ENCODE measurements at regions not wholly inside any gene's neighbourhood (a gene's known extent, or its start where the extent isn't known, plus 50 kb on each side); places are given as distances from the start of the nearest gene placed in this dataset.
A peak's percentile ranks its signal among the peaks of the same experiment; 100 is the strongest.

GRCh38 chr13:111572956-111573761 is 252.7 kb downstream of the TEX29 start:
- peaks cover 15% of the 10 kb centered on the region for H3K9me3 ChIP-seq
- H3K4me1 ChIP-seq (ENCODE audit: low read depth): no peaks in the 10 kb centered on the region
- DNase-seq (peak in 2 of 3 donors; percentile 10 to 36), ATAC-seq (peak; percentile 34)
- intact Hi-C loops (cut with DNase I, micrococcal nuclease): no loop called here
- H3K4me3 ChIP-seq: no peak overlapping the region
- no peaks in the 10 kb centered on the region for H3K36me3 ChIP-seq (ENCODE audit: low read depth)
- no peak for TF ChIP-seq CTCF (IDR thresholded peaks at IDR 0.05)

- intact Hi-C loops (cut with DNase I, micrococcal nuclease): no loop called here
- H3K4me3 ChIP-seq: no peak overlapping the region
- ATAC-seq: no peak
Observed at GRCh38 chr13:111573801-111574200, 253.4 kb downstream of the TEX29 start.

DNA sequence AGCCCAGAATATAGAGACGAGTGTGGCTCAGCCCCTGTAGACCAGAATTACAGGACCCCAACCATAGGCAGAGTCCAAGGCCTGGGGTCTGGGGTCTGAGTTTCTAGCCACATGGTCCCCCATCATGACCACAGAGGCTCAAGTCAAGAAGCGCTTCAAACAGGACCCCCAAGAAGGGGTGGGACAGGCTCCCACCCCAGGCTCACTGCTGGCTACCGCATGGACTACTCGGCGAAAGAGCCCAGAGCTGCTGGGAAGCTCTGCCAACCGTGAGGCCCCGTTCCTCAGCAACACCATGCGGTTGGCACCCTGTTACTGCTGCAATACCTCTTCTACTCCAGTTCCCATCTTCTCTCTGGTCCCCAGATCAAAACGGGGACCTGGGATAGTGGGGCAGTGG is 254.8 kb downstream of the TEX29 start:
- Histone ChIP-seq H3K9me3 (peaks cover 15% of the 10 kb centered on the region), H3K4me1 (ENCODE audit: low read depth) (no peaks in the 10 kb centered on the region), H3K4me3 (no peak overlapping the region), H3K36me3 (ENCODE audit: low read depth) (no peaks in the 10 kb centered on the region)
- intact Hi-C loops (cut with DNase I, micrococcal nuclease): no loop called here
- ATAC-seq (no peak), DNase-seq (no peak)
- TF ChIP-seq CTCF (IDR thresholded peaks at IDR 0.05): no peak

More at GRCh38 chr13:111573801-111574200, 253.4 kb downstream of the TEX29 start:
- H3K9me3 ChIP-seq: peaks cover 15% of the 10 kb centered on the region
- no peak for TF ChIP-seq CTCF (IDR thresholded peaks at IDR 0.05)
- DNase-seq: no peak
- no peaks in the 10 kb centered on the region for H3K4me1 ChIP-seq (ENCODE audit: low read depth)
- no peaks in the 10 kb centered on the region for H3K36me3 ChIP-seq (ENCODE audit: low read depth)

GRCh38 chr13:111575719-111576118 is 255.3 kb downstream of the TEX29 start:
- Histone ChIP-seq H3K4me1 (ENCODE audit: low read depth) (no peaks in the 10 kb centered on the region), H3K36me3 (ENCODE audit: low read depth) (no peaks in the 10 kb centered on the region), H3K4me3 (no peak overlapping the region), H3K9me3 (peaks cover 15% of the 10 kb centered on the region)
- intact Hi-C loops (cut with DNase I, micrococcal nuclease): no loop called here
- ATAC-seq (no peak), DNase-seq (no peak)
- TF ChIP-seq CTCF (IDR thresholded peaks at IDR 0.05): no peak

DNA sequence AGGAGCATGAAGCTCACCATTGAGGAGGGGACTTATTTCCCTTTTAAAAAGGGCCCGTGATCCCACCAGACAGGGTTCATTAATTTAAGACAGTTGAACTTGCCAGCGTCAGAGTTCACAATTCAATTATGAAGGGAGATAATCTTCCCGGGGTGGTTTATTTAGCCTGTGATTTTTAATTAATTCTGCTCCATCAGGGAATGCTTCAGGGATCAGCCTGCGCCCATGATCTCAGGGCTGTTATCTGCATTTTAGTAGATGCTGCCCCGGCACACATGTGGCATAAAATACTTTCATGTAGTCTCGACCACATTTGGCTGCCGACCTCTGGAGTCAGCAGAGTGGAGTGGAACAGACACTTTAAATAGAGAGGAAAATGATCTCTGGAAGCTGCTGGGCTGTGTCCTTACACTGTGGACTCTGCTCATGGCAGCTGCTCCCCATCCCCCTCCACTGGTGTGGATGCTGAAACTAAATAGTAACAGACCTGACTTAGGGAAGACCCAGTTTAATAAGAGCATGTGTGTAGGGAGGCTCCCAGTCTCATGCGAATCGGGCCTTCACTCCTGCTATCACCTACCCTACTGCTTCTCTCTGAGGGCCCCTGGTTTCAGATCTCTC is 256.9 kb downstream of the TEX29 start:
- DNase-seq: no peak
- no peak for TF ChIP-seq CTCF (IDR thresholded peaks at IDR 0.05)
- peaks cover 15% of the 10 kb centered on the region for H3K9me3 ChIP-seq
- intact Hi-C loops (cut with DNase I, micrococcal nuclease): no loop called here
- H3K4me1 ChIP-seq (ENCODE audit: low read depth): no peaks in the 10 kb centered on the region
- no peak for ATAC-seq
- no peak overlapping the region for H3K4me3 ChIP-seq
- H3K36me3 ChIP-seq (ENCODE audit: low read depth): no peaks in the 10 kb centered on the region

All from mucosa of descending colon (tissue), 3 donors.